ENCODE measurements at regions not wholly inside any gene's neighbourhood (a gene's known extent, or its start where the extent isn't known, plus 50 kb on each side); places are given as distances from the start of the nearest gene placed in this dataset.

DNA sequence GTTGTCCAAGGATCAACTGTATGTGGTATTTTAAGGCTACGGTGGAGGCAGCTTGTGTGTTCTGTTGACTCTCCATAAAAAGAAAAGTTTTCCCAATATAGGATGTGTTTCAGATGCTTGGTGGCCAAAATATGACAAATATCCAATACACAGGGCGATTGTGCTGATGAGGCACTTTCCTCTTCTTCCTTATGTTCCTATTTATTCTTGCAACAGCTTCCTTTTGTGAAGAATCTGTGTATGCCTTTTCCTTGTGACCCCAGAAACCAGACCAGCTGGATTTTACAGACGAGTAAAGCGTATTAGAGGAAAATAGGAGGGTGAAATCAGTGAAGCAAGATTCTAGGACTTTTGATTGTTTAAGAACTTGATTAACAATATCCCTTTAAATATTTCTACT lies 452.0 kb downstream of the DMAC1 start:
- Histone ChIP-seq H3K36me3 (no peaks in the 10 kb centered on the region), H3K9me3 (peaks cover 0 to 12% (median 0%) of the 10 kb centered on the region in 12 donors), H3K27ac (no peak overlapping the region), H3K27me3 (no peaks in the 10 kb centered on the region), H3K4me3 (no peak overlapping the region), H3K4me1 (peaks cover 0 to 5% (median 3%) of the 10 kb centered on the region in 12 donors)
- DNase-seq (no peak), ATAC-seq (no peak)
- intact Hi-C loops (cut with DNase I): loop anchor here in 1 of 10 donors (10.0 kb wide), 1 partner anchor 63 kb away; no protein-coding TSS in a partner anchor
- WGBS, 4 donors: 44 to 66% (median 49%) methylated on average over 4 of the region's 4 CpGs
- TF ChIP-seq, protein P1, sequence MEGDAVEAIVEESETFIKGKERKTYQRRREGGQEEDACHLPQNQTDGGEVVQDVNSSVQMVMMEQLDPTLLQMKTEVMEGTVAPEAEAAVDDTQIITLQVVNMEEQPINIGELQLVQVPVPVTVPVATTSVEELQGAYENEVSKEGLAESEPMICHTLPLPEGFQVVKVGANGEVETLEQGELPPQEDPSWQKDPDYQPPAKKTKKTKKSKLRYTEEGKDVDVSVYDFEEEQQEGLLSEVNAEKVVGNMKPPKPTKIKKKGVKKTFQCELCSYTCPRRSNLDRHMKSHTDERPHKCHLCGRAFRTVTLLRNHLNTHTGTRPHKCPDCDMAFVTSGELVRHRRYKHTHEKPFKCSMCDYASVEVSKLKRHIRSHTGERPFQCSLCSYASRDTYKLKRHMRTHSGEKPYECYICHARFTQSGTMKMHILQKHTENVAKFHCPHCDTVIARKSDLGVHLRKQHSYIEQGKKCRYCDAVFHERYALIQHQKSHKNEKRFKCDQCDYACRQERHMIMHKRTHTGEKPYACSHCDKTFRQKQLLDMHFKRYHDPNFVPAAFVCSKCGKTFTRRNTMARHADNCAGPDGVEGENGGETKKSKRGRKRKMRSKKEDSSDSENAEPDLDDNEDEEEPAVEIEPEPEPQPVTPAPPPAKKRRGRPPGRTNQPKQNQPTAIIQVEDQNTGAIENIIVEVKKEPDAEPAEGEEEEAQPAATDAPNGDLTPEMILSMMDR (IDR thresholded peaks at IDR 0.05): no peak
- TF ChIP-seq POLR2A (IDR thresholded peaks at IDR 0.05): no peak

DNA sequence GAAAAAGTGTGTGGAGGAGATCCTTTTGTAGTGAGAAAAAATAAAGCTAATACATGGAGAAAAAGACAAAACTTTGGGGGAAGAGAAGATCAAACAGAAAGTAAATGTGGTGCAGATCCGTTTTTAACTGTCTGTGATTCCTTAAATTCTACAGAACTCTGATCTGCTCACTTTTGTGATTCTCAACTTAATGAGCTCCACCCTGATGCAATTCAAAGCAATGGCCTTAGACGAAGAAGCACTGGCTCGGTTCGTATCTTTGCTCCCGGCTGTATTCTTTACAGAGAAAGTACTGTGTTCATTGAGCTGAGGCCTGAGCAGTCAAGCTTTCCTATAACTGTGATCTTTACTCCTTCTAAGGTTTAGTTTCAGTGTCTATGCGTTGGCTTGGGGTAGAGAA lies 453.4 kb downstream of the DMAC1 start:
- DNase-seq (no peak), ATAC-seq (no peak)
- H3K36me3 ChIP-seq: no peaks in the 10 kb centered on the region
- peaks cover 0 to 10% (median 7%) of the 10 kb centered on the region in 12 donors for H3K4me1 ChIP-seq
- no peak overlapping the region for H3K27ac ChIP-seq
- no peak for TF ChIP-seq POLR2A (IDR thresholded peaks at IDR 0.05)
- TF ChIP-seq, protein P1 (IDR thresholded peaks at IDR 0.05): no peak
- intact Hi-C loops (cut with DNase I): loop anchor here in 1 of 10 donors (10.0 kb wide), 1 partner anchor 61 kb away; no protein-coding TSS in a partner anchor
- no peaks in the 10 kb centered on the region for H3K27me3 ChIP-seq
- H3K4me3 ChIP-seq: no peak overlapping the region
- 84 to 93% (median 88%) methylated on average over 6 of the region's 6 CpGs for WGBS, 4 donors
- H3K9me3 ChIP-seq: peaks cover 0 to 12% (median 0%) of the 10 kb centered on the region in 12 donors

DNA sequence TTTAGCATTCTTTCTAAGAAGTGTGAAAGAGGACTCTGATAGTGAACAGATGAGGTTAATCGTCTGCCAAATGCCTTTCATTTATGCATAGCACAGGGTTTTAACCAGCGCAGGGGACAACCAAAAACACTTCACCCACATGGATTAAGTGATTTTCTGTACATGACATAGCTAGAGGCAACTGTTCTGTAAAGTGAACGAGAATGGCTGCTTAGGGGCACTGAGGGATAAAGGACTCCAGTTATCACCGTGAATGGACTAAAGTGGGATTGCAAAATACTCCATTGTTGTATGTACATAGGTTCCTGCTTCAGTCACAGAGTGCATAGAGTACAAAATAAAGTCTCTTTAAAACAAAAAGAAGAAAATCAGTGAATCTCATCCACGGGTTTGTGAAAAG lies 456.8 kb downstream of the DMAC1 start:
- Histone ChIP-seq H3K36me3 (no peaks in the 10 kb centered on the region), H3K4me1 (peaks cover 0 to 10% (median 7%) of the 10 kb centered on the region in 12 donors), H3K4me3 (no peak overlapping the region), H3K27ac (no peak overlapping the region), H3K9me3 (no peaks in the 10 kb centered on the region), H3K27me3 (no peaks in the 10 kb centered on the region)
- no peak for TF ChIP-seq POLR2A (IDR thresholded peaks at IDR 0.05)
- TF ChIP-seq, protein P1 (IDR thresholded peaks at IDR 0.05): no peak
- no peak for ATAC-seq
- 45 to 62% (median 55%) methylated on average over 5 of the region's 5 CpGs for WGBS, 4 donors
- DNase-seq: no peak
- intact Hi-C loops (cut with DNase I): loop anchor here in 1 of 10 donors (10.0 kb wide), 1 partner anchor 58 kb away; no protein-coding TSS in a partner anchor

DNA sequence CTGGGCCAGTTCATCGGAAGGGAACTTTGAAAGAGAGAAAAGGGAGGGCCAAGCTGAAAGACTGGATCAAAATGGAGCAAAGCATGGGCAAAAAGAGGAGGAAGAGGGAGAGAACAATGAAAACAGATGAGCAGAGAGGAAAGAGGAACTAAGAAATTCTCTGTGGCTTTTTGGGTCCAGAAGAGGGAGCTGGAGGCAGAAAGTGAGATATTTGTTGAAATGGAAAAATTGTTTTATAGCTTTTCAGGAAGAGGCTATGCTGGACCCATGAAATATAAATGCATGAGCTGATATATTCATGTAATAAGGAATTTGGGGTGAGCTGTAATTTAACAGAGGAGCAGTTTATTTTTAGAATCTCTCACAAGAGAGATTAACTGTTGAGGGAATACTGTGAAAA lies 457.3 kb downstream of the DMAC1 start:
- H3K9me3 ChIP-seq: no peaks in the 10 kb centered on the region
- peaks cover 0 to 10% (median 7%) of the 10 kb centered on the region in 12 donors for H3K4me1 ChIP-seq
- TF ChIP-seq, protein P1 (IDR thresholded peaks at IDR 0.05): peak in 6 of 12 donors; percentile 24 to 48 (median 37)
- TF ChIP-seq POLR2A (IDR thresholded peaks at IDR 0.05): no peak
- no peak overlapping the region for H3K27ac ChIP-seq
- no peak overlapping the region for H3K4me3 ChIP-seq
- peak in 2 of 4 donors; percentile 20 for ATAC-seq
- intact Hi-C loops (cut with DNase I): loop anchor here in 1 of 10 donors (10.0 kb wide), 1 partner anchor 57 kb away; no protein-coding TSS in a partner anchor
- WGBS, 4 donors: 54 to 69% (median 61%) methylated on average over 1 of the region's 1 CpG
- no peak for DNase-seq
- no peaks in the 10 kb centered on the region for H3K36me3 ChIP-seq
- no peaks in the 10 kb centered on the region for H3K27me3 ChIP-seq

All from heart left ventricle (tissue), 16 donors.